ENCODE measurements at regions not wholly inside any gene's neighbourhood (a gene's known extent, or its start where the extent isn't known, plus 50 kb on each side); places are given as distances from the start of the nearest gene placed in this dataset.

GRCh38 chr20:8077137-8077466 is 55.0 kb upstream of the PLCB1 start:
- DNase-seq (ENCODE audit: low spot score) = no peak
- POLR2A ChIA-PET (ENCODE audit: low non-redundant PET) = interaction anchor here (0.6 kb wide), 1 partner anchor 106 kb away, joined by 9 read pairs; no protein-coding TSS in a partner anchor
- Histone ChIP-seq H3K27me3 (replicated peaks; ENCODE audit: insufficient read depth, low read depth, low read length, poor library complexity) (no peaks in the 10 kb centered on the region), H3K36me3 (ENCODE audit: insufficient read depth, low read length, poor library complexity, severe bottlenecking) (no peaks in the 10 kb centered on the region), H3K9me3 (ENCODE audit: low read depth, low read length, poor library complexity, severe bottlenecking) (no peaks in the 10 kb centered on the region), H3K4me3 (ENCODE audit: low read depth, low read length, poor library complexity, severe bottlenecking) (no peak overlapping the region), H3K4me1 (ENCODE audit: insufficient read depth, low read length, poor library complexity, severe bottlenecking) (peaks cover 9% of the 10 kb centered on the region), H3K27ac (ENCODE audit: low read depth, low read length, poor library complexity, severe bottlenecking) (no peak overlapping the region)
- TF ChIP-seq CTCF (conservative IDR thresholded peaks at IDR 0.05; ENCODE audit: low read depth, low read length) (no peak), EZH2 (IDR thresholded peaks at IDR 0.05; ENCODE audit: borderline replicate concordance, low read depth, low read length, poor library complexity, severe bottlenecking) (no peak)
- no TSS peak for BruUV-seq (replicated peaks)
- CTCF ChIA-PET = no interaction called here
- intact Hi-C loops (cut with micrococcal nuclease; ENCODE audit: unreplicated experiment) = no loop called here

- POLR2A ChIA-PET (ENCODE audit: low non-redundant PET) = no interaction called here
- CTCF ChIA-PET = no interaction called here
- TF ChIP-seq CTCF (conservative IDR thresholded peaks at IDR 0.05; ENCODE audit: low read depth, low read length) (no peak), EZH2 (IDR thresholded peaks at IDR 0.05; ENCODE audit: borderline replicate concordance, low read depth, low read length, poor library complexity, severe bottlenecking) (no peak)
- H3K36me3 ChIP-seq (ENCODE audit: insufficient read depth, low read length, poor library complexity, severe bottlenecking) = no peaks in the 10 kb centered on the region
- intact Hi-C loops (cut with micrococcal nuclease; ENCODE audit: unreplicated experiment) = no loop called here
- no peak for DNase-seq (ENCODE audit: low spot score)
- H3K4me3 ChIP-seq (ENCODE audit: low read depth, low read length, poor library complexity, severe bottlenecking) = no peak overlapping the region
- no peaks in the 10 kb centered on the region for H3K27me3 ChIP-seq (replicated peaks; ENCODE audit: insufficient read depth, low read depth, low read length, poor library complexity)
- no peaks in the 10 kb centered on the region for H3K4me1 ChIP-seq (ENCODE audit: insufficient read depth, low read length, poor library complexity, severe bottlenecking)
- no peaks in the 10 kb centered on the region for H3K9me3 ChIP-seq (ENCODE audit: low read depth, low read length, poor library complexity, severe bottlenecking)
- H3K27ac ChIP-seq (ENCODE audit: low read depth, low read length, poor library complexity, severe bottlenecking) = no peak overlapping the region
- BruUV-seq (replicated peaks) = no TSS peak
These were observed 53.5 kb upstream of the PLCB1 start for GRCh38 chr20:8078528-8078914.

GRCh38 chr20:8079976-8080375 is 52.1 kb upstream of the PLCB1 start:
- TF ChIP-seq CTCF (conservative IDR thresholded peaks at IDR 0.05; ENCODE audit: low read depth, low read length) (no peak), EZH2 (IDR thresholded peaks at IDR 0.05; ENCODE audit: borderline replicate concordance, low read depth, low read length, poor library complexity, severe bottlenecking) (no peak)
- DNase-seq (ENCODE audit: low spot score) = no peak
- no peak overlapping the region for H3K27ac ChIP-seq (ENCODE audit: low read depth, low read length, poor library complexity, severe bottlenecking)
- BruUV-seq (replicated peaks) = no TSS peak
- no peaks in the 10 kb centered on the region for H3K9me3 ChIP-seq (ENCODE audit: low read depth, low read length, poor library complexity, severe bottlenecking)
- no peaks in the 10 kb centered on the region for H3K36me3 ChIP-seq (ENCODE audit: insufficient read depth, low read length, poor library complexity, severe bottlenecking)
- no peaks in the 10 kb centered on the region for H3K4me1 ChIP-seq (ENCODE audit: insufficient read depth, low read length, poor library complexity, severe bottlenecking)
- H3K27me3 ChIP-seq (replicated peaks; ENCODE audit: insufficient read depth, low read depth, low read length, poor library complexity) = no peaks in the 10 kb centered on the region
- ChIA-PET POLR2A (ENCODE audit: low non-redundant PET) (no interaction called here), CTCF (no interaction called here)
- intact Hi-C loops (cut with micrococcal nuclease; ENCODE audit: unreplicated experiment) = no loop called here
- no peak overlapping the region for H3K4me3 ChIP-seq (ENCODE audit: low read depth, low read length, poor library complexity, severe bottlenecking)
